ENCODE measurements at regions not wholly inside any gene's neighbourhood (a gene's known extent, or its start where the extent isn't known, plus 50 kb on each side); places are given as distances from the start of the nearest gene placed in this dataset.

DNA sequence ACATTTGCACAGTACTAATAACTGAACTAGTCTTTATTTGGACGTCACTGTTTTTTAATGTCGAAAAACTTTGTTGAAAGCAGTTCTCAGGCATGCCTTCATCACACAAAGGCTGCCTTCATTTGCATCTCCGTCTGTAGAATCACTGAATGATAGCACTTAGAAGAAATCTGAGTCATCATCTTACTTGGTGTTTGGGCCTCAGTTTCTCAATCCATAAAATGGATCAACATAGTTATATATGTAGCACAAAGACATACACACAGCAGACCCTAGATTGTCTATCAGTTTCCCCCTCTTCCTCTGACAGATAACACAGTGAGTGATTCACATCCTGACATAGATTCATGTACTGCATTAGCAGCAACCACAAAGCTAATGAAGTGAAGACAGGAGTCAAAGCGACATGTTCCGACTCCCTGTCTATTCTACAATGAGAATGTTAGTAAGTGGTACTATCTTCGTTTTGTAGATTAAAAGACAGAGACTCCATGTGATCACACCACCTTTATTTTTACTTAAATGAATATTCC is 80.4 kb upstream of the PDE10A start:
- Histone ChIP-seq H3K4me3 (ENCODE audit: low read length in 2 of 2) (no peak overlapping the region), H3K27me3 (ENCODE audit: control insufficient read depth in 2 of 2, insufficient read depth in 2 of 2, low read length in 2 of 2) (no peaks in the 10 kb centered on the region), H3K9me3 (ENCODE audit: control insufficient read depth in 2 of 2, low read length in 2 of 2) (no peaks in the 10 kb centered on the region), H3K4me1 (ENCODE audit: control insufficient read depth in 2 of 2, insufficient read depth in 2 of 2, low read length in 2 of 2) (no peaks in the 10 kb centered on the region), H3K9ac (ENCODE audit: low read depth in 1 of 2, low read length in 2 of 2) (no peak overlapping the region), H3K27ac (ENCODE audit: low read depth in 2 of 2, low read length in 2 of 2) (no peak overlapping the region), H3K36me3 (ENCODE audit: control insufficient read depth in 2 of 2, insufficient read depth in 2 of 2, low read length in 2 of 2) (no peaks in the 10 kb centered on the region)

DNA sequence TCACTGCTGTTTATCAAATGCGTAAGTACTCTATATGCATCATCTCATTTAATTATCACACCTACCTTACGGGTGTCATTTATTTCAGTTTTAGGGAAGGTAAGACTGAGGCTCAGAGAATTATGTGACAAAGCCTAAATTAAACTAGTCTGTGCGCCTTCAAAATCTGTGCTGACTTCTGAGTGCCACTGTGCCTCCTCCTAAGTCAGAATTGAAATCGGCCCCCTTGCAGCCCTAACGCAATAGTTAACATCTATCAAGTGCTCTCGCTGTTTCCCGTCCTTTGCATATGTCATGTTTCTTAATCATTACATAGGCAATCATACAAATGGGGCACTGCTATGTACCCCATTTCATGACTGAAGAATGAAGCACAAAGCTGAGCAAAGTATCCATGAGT is 79.0 kb upstream of the PDE10A start:
- Histone ChIP-seq H3K27ac (ENCODE audit: low read depth in 2 of 2, low read length in 2 of 2) (no peak overlapping the region), H3K27me3 (ENCODE audit: control insufficient read depth in 2 of 2, insufficient read depth in 2 of 2, low read length in 2 of 2) (no peaks in the 10 kb centered on the region), H3K4me3 (ENCODE audit: low read length in 2 of 2) (no peak overlapping the region), H3K9ac (ENCODE audit: low read depth in 1 of 2, low read length in 2 of 2) (no peak overlapping the region), H3K36me3 (ENCODE audit: control insufficient read depth in 2 of 2, insufficient read depth in 2 of 2, low read length in 2 of 2) (no peaks in the 10 kb centered on the region), H3K4me1 (ENCODE audit: control insufficient read depth in 2 of 2, insufficient read depth in 2 of 2, low read length in 2 of 2) (no peaks in the 10 kb centered on the region), H3K9me3 (ENCODE audit: control insufficient read depth in 2 of 2, low read length in 2 of 2) (no peaks in the 10 kb centered on the region)

DNA sequence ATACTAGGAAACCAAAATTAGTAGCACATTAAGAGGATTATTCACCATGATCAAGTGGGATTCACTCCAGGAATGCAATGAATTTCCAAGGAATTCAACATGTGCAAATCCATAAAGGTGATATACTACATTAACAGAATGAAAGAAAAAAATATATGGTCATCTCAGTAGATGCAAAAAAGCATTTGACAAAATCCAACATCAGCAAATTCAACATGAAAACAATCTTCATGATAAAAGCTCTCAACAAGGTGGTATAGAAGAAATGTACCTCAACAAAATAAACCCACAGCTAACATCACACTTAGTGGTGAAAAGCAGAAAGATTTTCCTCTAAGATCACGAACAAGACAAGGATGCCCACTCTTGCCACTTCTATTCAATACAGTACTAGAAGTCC is 74.4 kb upstream of the PDE10A start:
- Histone ChIP-seq H3K9me3 (ENCODE audit: control insufficient read depth in 2 of 2, low read length in 2 of 2) (no peaks in the 10 kb centered on the region), H3K27me3 (ENCODE audit: control insufficient read depth in 2 of 2, insufficient read depth in 2 of 2, low read length in 2 of 2) (no peaks in the 10 kb centered on the region), H3K27ac (ENCODE audit: low read depth in 2 of 2, low read length in 2 of 2) (no peak overlapping the region), H3K36me3 (ENCODE audit: control insufficient read depth in 2 of 2, insufficient read depth in 2 of 2, low read length in 2 of 2) (no peaks in the 10 kb centered on the region), H3K9ac (ENCODE audit: low read depth in 1 of 2, low read length in 2 of 2) (no peak overlapping the region), H3K4me3 (ENCODE audit: low read length in 2 of 2) (no peak overlapping the region), H3K4me1 (ENCODE audit: control insufficient read depth in 2 of 2, insufficient read depth in 2 of 2, low read length in 2 of 2) (no peaks in the 10 kb centered on the region)

DNA sequence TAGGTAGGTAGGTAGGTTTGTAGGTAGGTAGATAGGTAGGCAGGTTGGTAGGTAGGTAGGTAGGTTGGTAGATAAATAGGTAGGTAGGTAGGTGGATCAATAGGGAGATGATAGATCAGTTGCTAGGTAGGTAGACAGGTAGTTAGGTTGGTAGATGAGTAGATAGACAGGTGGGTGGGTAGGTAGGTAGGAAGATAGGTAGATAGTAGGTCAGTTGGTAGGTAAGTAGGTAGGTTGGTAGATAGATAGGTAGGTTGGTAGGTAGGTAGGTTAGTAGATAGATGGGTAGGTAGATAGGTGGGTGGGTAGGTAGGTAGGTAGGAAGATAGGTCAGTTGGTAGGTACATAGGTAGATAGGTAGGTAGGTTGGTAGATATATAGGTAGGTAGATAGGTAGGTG is 72.0 kb upstream of the PDE10A start:
- H3K27ac ChIP-seq (ENCODE audit: low read depth in 2 of 2, low read length in 2 of 2): no peak overlapping the region
- H3K4me3 ChIP-seq (ENCODE audit: low read length in 2 of 2): no peak overlapping the region
- no peaks in the 10 kb centered on the region for H3K36me3 ChIP-seq (ENCODE audit: control insufficient read depth in 2 of 2, insufficient read depth in 2 of 2, low read length in 2 of 2)
- no peaks in the 10 kb centered on the region for H3K4me1 ChIP-seq (ENCODE audit: control insufficient read depth in 2 of 2, insufficient read depth in 2 of 2, low read length in 2 of 2)
- no peak overlapping the region for H3K9ac ChIP-seq (ENCODE audit: low read depth in 1 of 2, low read length in 2 of 2)
- H3K27me3 ChIP-seq (ENCODE audit: control insufficient read depth in 2 of 2, insufficient read depth in 2 of 2, low read length in 2 of 2): no peaks in the 10 kb centered on the region
- no peaks in the 10 kb centered on the region for H3K9me3 ChIP-seq (ENCODE audit: control insufficient read depth in 2 of 2, low read length in 2 of 2)

DNA sequence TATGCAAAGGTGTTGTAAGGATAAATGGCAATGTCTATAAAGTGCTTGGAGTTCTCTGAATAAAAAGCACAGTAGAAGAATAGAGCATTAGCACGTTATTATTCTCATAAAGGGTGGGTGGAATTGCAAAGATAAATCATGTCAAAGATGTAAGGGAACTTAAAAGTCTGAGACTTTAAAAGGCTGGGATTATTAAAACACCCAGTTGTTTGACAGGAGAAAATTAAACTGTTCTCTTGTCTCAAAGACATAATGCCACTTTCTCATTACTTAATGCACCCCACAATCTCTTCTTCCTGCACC is 70.4 kb upstream of the PDE10A start:
- Histone ChIP-seq H3K9me3 (ENCODE audit: control insufficient read depth in 2 of 2, low read length in 2 of 2) (no peaks in the 10 kb centered on the region), H3K4me3 (ENCODE audit: low read length in 2 of 2) (no peak overlapping the region), H3K36me3 (ENCODE audit: control insufficient read depth in 2 of 2, insufficient read depth in 2 of 2, low read length in 2 of 2) (no peaks in the 10 kb centered on the region), H3K27me3 (ENCODE audit: control insufficient read depth in 2 of 2, insufficient read depth in 2 of 2, low read length in 2 of 2) (no peaks in the 10 kb centered on the region), H3K4me1 (ENCODE audit: control insufficient read depth in 2 of 2, insufficient read depth in 2 of 2, low read length in 2 of 2) (no peaks in the 10 kb centered on the region), H3K9ac (ENCODE audit: low read depth in 1 of 2, low read length in 2 of 2) (no peak overlapping the region), H3K27ac (ENCODE audit: low read depth in 2 of 2, low read length in 2 of 2) (no peak overlapping the region)

DNA sequence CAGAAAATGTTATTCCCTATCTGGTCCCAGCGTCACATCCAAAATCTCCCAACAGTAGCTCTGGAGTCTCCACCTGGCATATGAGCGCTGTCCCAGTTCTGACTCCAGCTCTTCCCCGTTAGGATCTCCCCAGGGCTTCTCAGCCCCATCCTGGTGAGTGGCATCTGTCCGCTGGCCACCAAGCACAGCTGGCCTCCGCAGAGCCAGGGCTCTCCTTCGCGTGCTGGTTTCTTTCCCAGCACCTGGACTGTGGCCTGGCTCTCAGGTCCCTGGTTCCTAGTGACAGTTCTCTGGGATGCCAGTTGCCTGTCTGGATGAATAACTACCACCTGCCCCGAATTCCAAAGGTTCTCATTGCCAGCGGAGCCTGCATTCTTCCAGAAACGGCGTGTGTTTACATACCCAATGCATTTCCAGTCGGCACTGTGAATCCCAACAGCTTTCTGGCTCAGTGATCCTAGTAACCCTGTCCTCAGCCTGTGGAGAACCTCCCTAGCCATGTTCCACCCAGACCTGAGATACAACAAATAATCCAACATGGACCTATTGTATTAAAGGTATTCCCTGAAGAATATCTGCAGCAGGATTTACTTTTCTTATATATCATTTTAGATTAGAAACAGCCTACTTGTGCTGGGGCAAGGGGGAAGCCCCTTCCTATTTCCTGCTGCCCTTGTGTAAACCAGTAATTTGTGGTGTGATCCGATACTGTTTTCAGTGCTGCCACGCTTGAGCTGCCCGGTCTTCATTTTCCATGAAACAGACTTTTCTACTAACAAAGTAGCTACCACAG is 69.9 kb upstream of the PDE10A start:
- H3K9me3 ChIP-seq (ENCODE audit: control insufficient read depth in 2 of 2, low read length in 2 of 2): no peaks in the 10 kb centered on the region
- no peaks in the 10 kb centered on the region for H3K4me1 ChIP-seq (ENCODE audit: control insufficient read depth in 2 of 2, insufficient read depth in 2 of 2, low read length in 2 of 2)
- no peak overlapping the region for H3K4me3 ChIP-seq (ENCODE audit: low read length in 2 of 2)
- no peaks in the 10 kb centered on the region for H3K36me3 ChIP-seq (ENCODE audit: control insufficient read depth in 2 of 2, insufficient read depth in 2 of 2, low read length in 2 of 2)
- no peak overlapping the region for H3K9ac ChIP-seq (ENCODE audit: low read depth in 1 of 2, low read length in 2 of 2)
- no peak overlapping the region for H3K27ac ChIP-seq (ENCODE audit: low read depth in 2 of 2, low read length in 2 of 2)
- no peaks in the 10 kb centered on the region for H3K27me3 ChIP-seq (ENCODE audit: control insufficient read depth in 2 of 2, insufficient read depth in 2 of 2, low read length in 2 of 2)

DNA sequence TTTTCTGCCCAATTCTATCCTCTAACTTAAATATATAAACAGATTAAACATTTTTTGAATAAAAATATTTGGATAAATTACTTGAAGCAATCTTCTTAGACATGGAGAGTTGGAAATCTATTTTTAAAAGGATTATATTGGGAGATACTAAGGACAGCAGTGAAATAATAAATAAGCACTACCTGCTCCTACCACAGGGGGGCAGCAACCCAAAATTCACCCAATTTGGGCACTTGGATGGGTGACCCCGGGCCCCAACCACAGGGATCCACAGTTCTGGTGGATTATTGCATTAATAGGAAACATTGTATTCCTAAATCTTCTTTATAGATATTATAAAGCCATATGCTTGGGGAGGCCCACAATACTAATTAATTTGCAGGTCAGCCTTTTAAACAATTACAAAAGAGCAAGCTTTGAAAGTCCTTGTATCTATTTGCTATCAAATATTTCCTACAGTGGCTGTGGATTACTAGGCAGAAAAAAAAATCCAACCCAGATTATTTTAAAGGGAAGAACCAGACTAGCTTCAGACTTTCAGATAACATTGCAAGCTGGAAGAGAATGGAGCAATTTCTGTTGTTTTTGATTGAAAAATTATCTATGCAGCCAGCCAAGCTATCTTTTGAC is 66.4 kb upstream of the PDE10A start:
- no peak overlapping the region for H3K9ac ChIP-seq (ENCODE audit: low read depth in 1 of 2, low read length in 2 of 2)
- H3K27ac ChIP-seq (ENCODE audit: low read depth in 2 of 2, low read length in 2 of 2): no peak overlapping the region
- no peaks in the 10 kb centered on the region for H3K27me3 ChIP-seq (ENCODE audit: control insufficient read depth in 2 of 2, insufficient read depth in 2 of 2, low read length in 2 of 2)
- no peaks in the 10 kb centered on the region for H3K36me3 ChIP-seq (ENCODE audit: control insufficient read depth in 2 of 2, insufficient read depth in 2 of 2, low read length in 2 of 2)
- no peak overlapping the region for H3K4me3 ChIP-seq (ENCODE audit: low read length in 2 of 2)
- no peaks in the 10 kb centered on the region for H3K9me3 ChIP-seq (ENCODE audit: control insufficient read depth in 2 of 2, low read length in 2 of 2)
- H3K4me1 ChIP-seq (ENCODE audit: control insufficient read depth in 2 of 2, insufficient read depth in 2 of 2, low read length in 2 of 2): no peaks in the 10 kb centered on the region

DNA sequence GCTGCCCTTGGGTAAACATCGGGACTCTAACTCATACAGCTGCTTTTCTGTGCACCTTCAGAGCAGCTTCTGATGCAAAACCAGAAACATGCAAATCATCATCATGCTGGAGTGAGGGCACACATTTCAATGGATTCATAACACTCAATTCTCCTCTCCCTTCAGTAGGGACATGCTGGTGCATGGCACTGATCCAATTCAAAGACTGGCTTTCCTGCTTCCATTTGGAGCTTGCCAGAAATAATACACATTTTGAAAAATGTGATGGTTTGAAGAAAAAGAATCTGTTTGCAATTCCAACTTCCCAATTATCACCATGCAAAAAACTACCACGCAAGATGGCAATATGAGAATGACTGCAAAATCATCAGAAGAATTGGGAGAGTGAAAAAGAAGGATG is 65.2 kb upstream of the PDE10A start:
- Histone ChIP-seq H3K27ac (ENCODE audit: low read depth in 2 of 2, low read length in 2 of 2) (no peak overlapping the region), H3K4me1 (ENCODE audit: control insufficient read depth in 2 of 2, insufficient read depth in 2 of 2, low read length in 2 of 2) (no peaks in the 10 kb centered on the region), H3K9ac (ENCODE audit: low read depth in 1 of 2, low read length in 2 of 2) (no peak overlapping the region), H3K27me3 (ENCODE audit: control insufficient read depth in 2 of 2, insufficient read depth in 2 of 2, low read length in 2 of 2) (no peaks in the 10 kb centered on the region), H3K36me3 (ENCODE audit: control insufficient read depth in 2 of 2, insufficient read depth in 2 of 2, low read length in 2 of 2) (no peaks in the 10 kb centered on the region), H3K9me3 (ENCODE audit: control insufficient read depth in 2 of 2, low read length in 2 of 2) (no peaks in the 10 kb centered on the region), H3K4me3 (ENCODE audit: low read length in 2 of 2) (no peak overlapping the region)

DNA sequence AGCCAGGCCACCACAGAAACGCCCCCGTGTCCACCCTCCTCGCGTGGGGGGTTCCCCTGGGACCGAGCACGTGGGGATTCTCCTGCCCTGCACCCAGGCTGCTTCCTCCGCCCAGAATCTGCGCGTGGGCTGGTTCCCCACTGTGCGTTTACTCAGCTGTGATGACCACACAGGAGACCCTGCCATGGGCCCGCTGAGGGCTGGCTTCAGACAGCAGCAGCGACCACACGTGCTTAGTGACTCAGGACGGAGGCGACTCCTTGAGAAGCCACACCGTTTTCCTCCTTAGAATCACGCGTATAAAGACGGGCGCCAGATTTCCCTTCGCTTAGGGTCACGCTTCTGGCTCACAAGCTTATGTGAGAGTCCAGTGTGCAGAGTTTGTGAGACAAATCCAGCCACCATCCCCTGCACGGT is 63.9 kb upstream of the PDE10A start:
- H3K4me1 ChIP-seq (ENCODE audit: control insufficient read depth in 2 of 2, insufficient read depth in 2 of 2, low read length in 2 of 2): no peaks in the 10 kb centered on the region
- H3K9ac ChIP-seq (ENCODE audit: low read depth in 1 of 2, low read length in 2 of 2): no peak overlapping the region
- no peaks in the 10 kb centered on the region for H3K27me3 ChIP-seq (ENCODE audit: control insufficient read depth in 2 of 2, insufficient read depth in 2 of 2, low read length in 2 of 2)
- H3K9me3 ChIP-seq (ENCODE audit: control insufficient read depth in 2 of 2, low read length in 2 of 2): no peaks in the 10 kb centered on the region
- H3K4me3 ChIP-seq (ENCODE audit: low read length in 2 of 2): no peak overlapping the region
- H3K27ac ChIP-seq (ENCODE audit: low read depth in 2 of 2, low read length in 2 of 2): no peak overlapping the region
- no peaks in the 10 kb centered on the region for H3K36me3 ChIP-seq (ENCODE audit: control insufficient read depth in 2 of 2, insufficient read depth in 2 of 2, low read length in 2 of 2)

DNA sequence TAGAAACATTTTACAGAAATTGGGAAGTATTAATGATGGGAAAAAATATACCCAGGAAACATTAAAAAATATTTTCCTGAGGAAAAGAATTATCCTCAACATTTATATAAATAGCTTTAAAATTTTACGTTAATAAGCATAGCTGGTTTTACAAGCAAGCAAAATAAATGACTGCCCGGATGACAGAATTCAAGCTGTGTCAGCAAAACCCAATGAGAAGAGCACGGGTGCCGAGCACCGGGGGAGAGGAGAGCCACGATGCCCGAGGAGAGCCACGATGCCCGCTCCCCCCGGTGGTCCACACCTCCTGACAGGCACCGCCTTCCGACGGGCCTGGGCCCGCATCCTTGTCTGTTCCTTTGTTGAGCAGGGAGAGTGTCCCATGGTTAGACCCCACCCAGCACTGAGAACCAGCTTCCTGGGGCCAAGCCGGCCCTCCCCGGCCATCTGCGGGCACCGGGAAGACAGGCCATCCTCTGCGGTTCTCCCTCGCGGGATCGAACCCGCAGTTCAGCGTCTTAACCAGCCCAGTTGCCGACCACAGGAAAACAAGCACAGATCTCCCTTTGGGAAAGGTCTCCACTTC is 63.3 kb upstream of the PDE10A start:
- no peak overlapping the region for H3K27ac ChIP-seq (ENCODE audit: low read depth in 2 of 2, low read length in 2 of 2)
- H3K27me3 ChIP-seq (ENCODE audit: control insufficient read depth in 2 of 2, insufficient read depth in 2 of 2, low read length in 2 of 2): no peaks in the 10 kb centered on the region
- no peak overlapping the region for H3K4me3 ChIP-seq (ENCODE audit: low read length in 2 of 2)
- H3K36me3 ChIP-seq (ENCODE audit: control insufficient read depth in 2 of 2, insufficient read depth in 2 of 2, low read length in 2 of 2): no peaks in the 10 kb centered on the region
- no peaks in the 10 kb centered on the region for H3K4me1 ChIP-seq (ENCODE audit: control insufficient read depth in 2 of 2, insufficient read depth in 2 of 2, low read length in 2 of 2)
- H3K9me3 ChIP-seq (ENCODE audit: control insufficient read depth in 2 of 2, low read length in 2 of 2): no peaks in the 10 kb centered on the region
- no peak overlapping the region for H3K9ac ChIP-seq (ENCODE audit: low read depth in 1 of 2, low read length in 2 of 2)

Data from mucosa of rectum (tissue), 2 donors.